AG04449 (cell line): ENCODE measurements at regions not wholly inside any gene's neighbourhood (a gene's known extent, or its start where the extent isn't known, plus 50 kb on each side); places are given as distances from the start of the nearest gene placed in this dataset.
"Not testable (repeated sequence)": the region's sequence is repeated elsewhere in the genome, so short reads cannot be mapped to it uniquely, and the experiment has no call there.

ENCODE experiments used
- CTCF ChIA-PET: fragments of 350-600 bp; formaldehyde crosslinking; extraction: SDS; loops from one replicate; lab custom pipeline; 2021; ENCODE audit warnings: antibody characterized with exemption; lab: Yijun Ruan, JAX
- POLR2A ChIA-PET: fragments of 400-600, 350-600 bp; formaldehyde crosslinking; extraction: SDS; loops from one replicate; lab custom pipeline; 2020; ENCODE audit warnings: antibody characterized with exemption, inconsistent platforms; lab: Yijun Ruan, JAX
- DNase-seq: peaks from one replicate; pipeline ENCODE4 v3.0.0-alpha.2; 2010; ENCODE audit warnings: low read depth, low spot score
- H3K4me3 ChIP-seq: 2 replicates; pipeline ENCODE4 v1.5.1; 2011; ENCODE audit warnings: low read depth, mild to moderate bottlenecking, control low read depth, low read length
- TF ChIP-seq, protein P1 (sequence below): IDR thresholded peaks from one replicate; pipeline ENCODE4 v1.5.1; 2011; ENCODE audit warnings: mild to moderate bottlenecking, moderate library complexity, low read length, control low read depth, inconsistent platforms; ENCODE audit not compliant: insufficient read depth; ENCODE audit errors: missing control alignments

DNA sequence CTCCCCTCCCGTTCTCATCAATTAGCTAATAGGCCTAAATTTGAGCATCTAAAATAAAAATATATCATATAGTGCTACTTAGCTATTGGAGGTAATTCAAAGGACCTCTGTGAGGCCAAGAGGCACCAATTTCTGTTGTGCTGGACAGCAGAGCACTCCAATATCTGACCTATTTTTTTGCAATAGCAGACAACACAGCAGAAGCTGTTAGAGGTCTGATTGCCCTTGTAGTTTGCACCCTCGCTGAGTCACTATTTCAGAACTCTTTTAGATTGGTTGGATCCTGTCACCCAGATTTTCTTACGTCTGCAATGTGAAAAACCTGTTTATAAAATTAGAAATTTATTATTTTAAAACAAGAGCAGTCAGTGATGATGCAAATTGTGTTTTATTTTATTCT lies 184.1 kb downstream of the CEP135 start:
- no peak for DNase-seq
- ChIA-PET POLR2A (no interaction called here), CTCF (no interaction called here)
- no peak overlapping the region for H3K4me3 ChIP-seq
- TF ChIP-seq, protein P1, sequence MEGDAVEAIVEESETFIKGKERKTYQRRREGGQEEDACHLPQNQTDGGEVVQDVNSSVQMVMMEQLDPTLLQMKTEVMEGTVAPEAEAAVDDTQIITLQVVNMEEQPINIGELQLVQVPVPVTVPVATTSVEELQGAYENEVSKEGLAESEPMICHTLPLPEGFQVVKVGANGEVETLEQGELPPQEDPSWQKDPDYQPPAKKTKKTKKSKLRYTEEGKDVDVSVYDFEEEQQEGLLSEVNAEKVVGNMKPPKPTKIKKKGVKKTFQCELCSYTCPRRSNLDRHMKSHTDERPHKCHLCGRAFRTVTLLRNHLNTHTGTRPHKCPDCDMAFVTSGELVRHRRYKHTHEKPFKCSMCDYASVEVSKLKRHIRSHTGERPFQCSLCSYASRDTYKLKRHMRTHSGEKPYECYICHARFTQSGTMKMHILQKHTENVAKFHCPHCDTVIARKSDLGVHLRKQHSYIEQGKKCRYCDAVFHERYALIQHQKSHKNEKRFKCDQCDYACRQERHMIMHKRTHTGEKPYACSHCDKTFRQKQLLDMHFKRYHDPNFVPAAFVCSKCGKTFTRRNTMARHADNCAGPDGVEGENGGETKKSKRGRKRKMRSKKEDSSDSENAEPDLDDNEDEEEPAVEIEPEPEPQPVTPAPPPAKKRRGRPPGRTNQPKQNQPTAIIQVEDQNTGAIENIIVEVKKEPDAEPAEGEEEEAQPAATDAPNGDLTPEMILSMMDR = no peak

DNA sequence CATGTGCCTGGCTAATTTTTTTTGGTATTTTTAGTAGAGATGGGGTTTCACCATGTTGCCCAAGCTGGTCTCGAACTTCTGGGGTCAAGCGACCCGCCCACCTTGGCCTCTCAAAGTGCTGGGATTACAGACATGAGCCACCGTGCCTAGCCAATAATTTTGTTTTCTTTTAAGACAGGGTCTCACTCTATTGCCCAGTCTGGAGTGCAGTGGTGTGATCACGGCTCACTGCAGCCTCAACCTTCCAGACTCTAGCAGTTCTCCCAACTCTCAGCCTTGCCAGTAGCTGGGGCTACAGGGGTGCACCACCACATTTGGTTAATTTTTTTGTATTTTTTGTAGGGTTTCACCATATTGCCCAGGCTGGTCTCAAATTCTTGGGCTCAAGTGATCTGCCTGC lies 183.4 kb downstream of the CEP135 start:
- POLR2A ChIA-PET, H3K4me3 ChIP-seq, CTCF ChIA-PET, DNase-seq: not testable (repeated sequence)

DNA sequence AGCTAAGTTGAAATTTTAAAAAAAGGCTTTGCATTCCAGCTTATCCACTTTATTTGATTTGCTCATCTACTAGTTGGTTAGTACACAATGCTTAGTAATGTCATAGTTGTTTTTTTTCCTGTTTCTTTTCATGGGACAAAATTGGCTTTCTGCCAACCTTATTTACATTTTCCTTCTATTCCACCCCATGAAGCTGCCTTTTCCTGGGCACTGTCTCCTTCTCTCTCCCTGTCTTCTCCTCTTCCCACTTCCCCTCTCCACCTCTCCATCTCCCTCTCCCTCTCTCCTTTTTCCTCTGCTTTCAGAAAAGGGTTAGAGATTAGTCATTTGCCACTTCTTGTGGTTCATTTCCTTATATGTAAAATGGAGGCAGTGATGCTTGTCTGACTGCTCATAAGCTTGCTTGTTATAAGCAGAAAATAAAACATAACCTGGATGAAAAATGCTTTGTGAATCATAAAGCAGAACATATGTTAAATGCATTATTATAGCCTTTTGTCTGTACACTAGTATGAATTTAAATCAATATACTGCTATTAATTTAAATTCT lies 181.9 kb downstream of the CEP135 start:
- CTCF ChIA-PET = interaction anchor here (1.2 kb wide), 1 partner anchor 9 kb away, joined by 3 read pairs; no protein-coding TSS in a partner anchor
- POLR2A ChIA-PET = interaction anchor here (1.2 kb wide), 1 partner anchor 26 kb away, joined by 3 read pairs; no protein-coding TSS in a partner anchor
- TF ChIP-seq, protein P1 = no peak
- no peak overlapping the region for H3K4me3 ChIP-seq
- DNase-seq = no peak

DNA sequence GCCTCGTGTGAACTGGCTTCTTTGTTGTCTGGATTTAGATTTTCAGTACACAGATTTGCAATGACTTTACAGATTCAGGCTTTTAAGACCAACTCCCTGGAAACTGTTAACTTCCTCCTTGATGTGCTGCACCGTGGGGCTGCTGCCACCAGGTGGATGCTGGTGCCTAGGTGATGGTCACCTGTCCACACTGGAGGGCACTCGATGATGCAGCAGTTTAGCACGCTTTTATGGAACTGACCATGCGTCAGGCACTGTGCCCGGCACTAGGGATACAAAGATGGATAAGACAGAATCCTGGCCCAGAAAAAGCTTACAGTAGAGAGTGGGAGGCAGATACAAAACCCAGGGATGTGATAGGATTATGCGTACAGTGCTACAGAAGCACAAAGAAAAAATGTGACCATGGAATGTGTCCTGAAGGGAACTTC lies 180.7 kb downstream of the CEP135 start:
- no peak overlapping the region for H3K4me3 ChIP-seq
- ChIA-PET POLR2A (interaction anchor here (1.2 kb wide), 1 partner anchor 25 kb away, joined by 3 read pairs; no protein-coding TSS in a partner anchor), CTCF (no interaction called here)
- TF ChIP-seq, protein P1 = no peak
- no peak for DNase-seq

DNA sequence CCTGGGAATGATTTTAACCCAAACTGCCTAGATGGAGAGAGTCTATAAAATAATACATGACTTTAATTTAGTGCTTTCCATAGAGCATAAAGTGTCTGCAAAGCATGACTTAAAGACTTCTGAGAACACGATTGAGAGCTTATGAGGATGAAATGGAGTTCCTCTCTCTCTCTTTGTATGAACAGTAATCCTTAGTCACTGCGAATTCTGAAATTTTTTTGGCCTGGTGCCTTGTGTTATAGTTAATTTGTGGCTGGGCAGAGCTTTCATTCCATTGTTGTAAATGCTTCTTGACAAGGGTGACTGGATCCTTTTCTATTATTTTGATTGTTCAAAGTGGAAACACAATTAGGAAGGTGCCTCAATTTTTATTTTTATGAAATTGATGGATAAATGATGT lies 179.5 kb downstream of the CEP135 start:
- TF ChIP-seq, protein P1 = no peak
- DNase-seq = no peak
- CTCF ChIA-PET = no interaction called here

DNA sequence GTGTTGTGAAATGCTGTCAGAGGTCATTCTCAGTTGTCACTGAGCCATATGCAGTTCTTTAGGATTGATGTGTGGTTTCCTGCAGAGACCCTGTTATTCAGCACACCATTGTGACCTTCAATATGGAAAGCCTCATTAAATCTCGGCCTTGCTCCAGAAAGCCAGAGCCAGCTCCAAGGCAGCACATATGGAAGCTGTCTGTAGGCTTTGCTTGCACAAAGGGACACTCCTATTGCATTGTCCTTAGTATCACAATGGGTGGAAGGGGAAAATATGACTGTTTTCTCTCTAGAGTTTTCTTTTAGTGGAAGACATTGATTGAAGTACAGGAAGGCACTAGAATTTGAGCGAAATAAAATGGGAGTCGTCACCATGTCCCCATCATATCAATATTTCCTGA lies 179.0 kb downstream of the CEP135 start:
- ChIA-PET CTCF (no interaction called here), POLR2A (no interaction called here)
- TF ChIP-seq, protein P1 = no peak

More for the DNA sequence above, 179.5 kb downstream of the CEP135 start:
- POLR2A ChIA-PET = no interaction called here
- H3K4me3 ChIP-seq = no peak overlapping the region

DNA sequence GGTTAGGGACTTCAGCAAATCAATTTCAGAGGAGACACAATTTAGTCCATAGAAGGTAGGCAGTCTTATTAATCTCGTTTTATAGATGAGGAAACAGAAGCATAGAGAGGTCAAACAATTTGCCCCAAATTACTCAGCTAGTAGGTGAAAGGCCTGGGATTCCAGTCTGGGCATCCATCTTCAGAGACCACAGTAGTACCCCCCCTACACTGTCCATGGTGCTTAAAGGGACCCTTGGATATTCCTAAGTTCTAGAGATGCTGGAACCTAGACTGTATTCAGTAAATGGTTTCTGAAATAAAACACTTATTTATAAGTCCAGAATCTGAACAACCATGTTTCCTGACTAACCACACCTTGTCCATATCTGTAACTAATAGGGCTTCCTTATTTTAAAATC lies 174.8 kb downstream of the CEP135 start:
- H3K4me3 ChIP-seq = no peak overlapping the region
- DNase-seq = no peak
- TF ChIP-seq, protein P1 = no peak
- ChIA-PET CTCF (no interaction called here), POLR2A (no interaction called here)

More for the DNA sequence above, 179.0 kb downstream of the CEP135 start:
- H3K4me3 ChIP-seq = no peak overlapping the region
- DNase-seq = no peak
